Naive thymus-derived CD8-positive, alpha-beta T cell (primary cell): ENCODE measurements at regions not wholly inside any gene's neighbourhood (a gene's known extent, or its start where the extent isn't known, plus 50 kb on each side); places are given as distances from the start of the nearest gene placed in this dataset.

Experiments
- ATAC-seq, 2 donors: fragments of 150-1000 bp; cut with Tn5 transposase in 1 of 2; sonication (Bioruptor Pico), chemical (Tn5 transposase) in 1 of 2; 1 replicate in 1 of 2; 2 replicates in 1 of 2; pipeline ENCODE4 v1.10.0; 2021; ENCODE audit warnings: mild to moderate bottlenecking in 2 of 2, moderate library complexity in 2 of 2
- POLR2A ChIA-PET: fragments of 350-600 bp; sonication (Branson Sonifier 250); formaldehyde crosslinking; loops from one replicate; lab custom pipeline; 2021; ENCODE audit warnings: antibody characterized with exemption; lab: Charles Lee
- DNase-seq, 10 donors: peaks; one replicate each; pipeline versions ENCODE4 v3.0.0 to v3.0.0-alpha.2; 2020 to 2022
- H3K27ac Mint-ChIP-seq, 10 donors: one replicate each; pipeline ENCODE4 v1.8.0; 2020 to 2022; ENCODE audit warnings: mild to moderate bottlenecking in 10 of 10, mixed read lengths in 10 of 10, moderate library complexity in 4 of 10, inconsistent platforms in 1 of 10
- H3K27me3 Mint-ChIP-seq, 5 donors: one replicate each; pipeline ENCODE4 v1.8.0; 2021 to 2022; ENCODE audit warnings: mixed read lengths in 5 of 5
- H3K36me3 Mint-ChIP-seq, 3 donors: one replicate each; pipeline ENCODE4 v1.8.0; 2020 to 2022; ENCODE audit warnings: mixed read lengths in 3 of 3, mild to moderate bottlenecking in 2 of 3, inconsistent platforms in 1 of 3
- H3K4me1 Mint-ChIP-seq, 4 donors: one replicate each; pipeline ENCODE4 v1.8.0; 2021 to 2022; ENCODE audit warnings: mixed read lengths in 4 of 4
- H3K4me3 Mint-ChIP-seq, 10 donors: one replicate each; pipeline ENCODE4 v1.8.0; 2020 to 2022; ENCODE audit warnings: mild to moderate bottlenecking in 10 of 10, mixed read lengths in 10 of 10, moderate library complexity in 6 of 10, inconsistent platforms in 1 of 10
- H3K9me3 Mint-ChIP-seq, 9 donors: one replicate each; pipeline ENCODE4 v1.8.0; 2020 to 2022; ENCODE audit warnings: mixed read lengths in 9 of 9, mild to moderate bottlenecking in 3 of 9, inconsistent platforms in 1 of 9, moderate library complexity in 1 of 9

- Mint-ChIP-seq H3K36me3 (no peaks in the 10 kb centered on the region), H3K9me3 (peaks cover 5 to 26% (median 13%) of the 10 kb centered on the region in 9 donors), H3K4me1 (no peaks in the 10 kb centered on the region), H3K27ac (no peak overlapping the region), H3K27me3 (no peaks in the 10 kb centered on the region), H3K4me3 (no peak overlapping the region)
- POLR2A ChIA-PET = no interaction called here
- ATAC-seq (no peak), DNase-seq (no peak)
Observed at GRCh38 chr13:64410276-64411053, 2819.7 kb downstream of the PCDH9 start.

GRCh38 chr13:64397701-64398100 lies 2832.4 kb downstream of the PCDH9 start:
- POLR2A ChIA-PET = no interaction called here
- Mint-ChIP-seq H3K27me3 (no peaks in the 10 kb centered on the region), H3K36me3 (no peaks in the 10 kb centered on the region), H3K4me3 (no peak overlapping the region), H3K9me3 (peaks cover 0 to 33% (median 0%) of the 10 kb centered on the region in 9 donors), H3K4me1 (no peaks in the 10 kb centered on the region), H3K27ac (no peak overlapping the region)
- ATAC-seq = no peak
- DNase-seq = no peak

GRCh38 chr13:64377606-64378005 lies 2852.5 kb downstream of the PCDH9 start:
- H3K27ac Mint-ChIP-seq = no peak overlapping the region
- H3K9me3 Mint-ChIP-seq = peaks cover 1 to 38% (median 12%) of the 10 kb centered on the region in 9 donors
- H3K4me3 Mint-ChIP-seq = no peak overlapping the region
- no peaks in the 10 kb centered on the region for H3K36me3 Mint-ChIP-seq
- POLR2A ChIA-PET = no interaction called here
- no peaks in the 10 kb centered on the region for H3K27me3 Mint-ChIP-seq
- no peaks in the 10 kb centered on the region for H3K4me1 Mint-ChIP-seq
- DNase-seq (no peak), ATAC-seq (no peak)

GRCh38 chr13:64371461-64371860 lies 2858.7 kb downstream of the PCDH9 start:
- ATAC-seq (no peak), DNase-seq (no peak)
- no peaks in the 10 kb centered on the region for H3K4me1 Mint-ChIP-seq
- H3K9me3 Mint-ChIP-seq = peaks cover 6 to 54% (median 22%) of the 10 kb centered on the region in 9 donors
- H3K36me3 Mint-ChIP-seq = peaks cover 0 to 8% (median 0%) of the 10 kb centered on the region in 3 donors
- no peak overlapping the region for H3K27ac Mint-ChIP-seq
- H3K27me3 Mint-ChIP-seq = no peaks in the 10 kb centered on the region
- H3K4me3 Mint-ChIP-seq = no peak overlapping the region
- POLR2A ChIA-PET = no interaction called here

- ATAC-seq (no peak), DNase-seq (no peak)
- POLR2A ChIA-PET = no interaction called here
- H3K4me1 Mint-ChIP-seq = no peaks in the 10 kb centered on the region
- H3K9me3 Mint-ChIP-seq = peaks cover 2 to 58% (median 22%) of the 10 kb centered on the region in 9 donors
- no peak overlapping the region for H3K27ac Mint-ChIP-seq
- no peak overlapping the region for H3K4me3 Mint-ChIP-seq
- H3K36me3 Mint-ChIP-seq = peaks cover 0 to 10% (median 0%) of the 10 kb centered on the region in 3 donors
- H3K27me3 Mint-ChIP-seq = no peaks in the 10 kb centered on the region
Observed at GRCh38 chr13:64371045-64371444, 2859.1 kb downstream of the PCDH9 start.

- no peak for ATAC-seq
- peaks cover 0 to 10% (median 0%) of the 10 kb centered on the region in 3 donors for H3K36me3 Mint-ChIP-seq
- POLR2A ChIA-PET = no interaction called here
- no peaks in the 10 kb centered on the region for H3K4me1 Mint-ChIP-seq
- DNase-seq = no peak
- no peak overlapping the region for H3K4me3 Mint-ChIP-seq
- peaks cover 0 to 48% (median 19%) of the 10 kb centered on the region in 9 donors for H3K9me3 Mint-ChIP-seq
- H3K27me3 Mint-ChIP-seq = no peaks in the 10 kb centered on the region
- H3K27ac Mint-ChIP-seq = no peak overlapping the region
Observed at GRCh38 chr13:64369121-64369520, 2861.0 kb downstream of the PCDH9 start.

- no peak for ATAC-seq
- Mint-ChIP-seq H3K27ac (no peak overlapping the region), H3K36me3 (peaks cover 0 to 3% (median 0%) of the 10 kb centered on the region in 3 donors), H3K4me3 (no peak overlapping the region), H3K4me1 (no peaks in the 10 kb centered on the region), H3K27me3 (no peaks in the 10 kb centered on the region), H3K9me3 (peaks cover 0 to 21% (median 12%) of the 10 kb centered on the region in 9 donors)
- no peak for DNase-seq
- POLR2A ChIA-PET = no interaction called here
Observed at GRCh38 chr13:64362564-64362963, 2867.6 kb downstream of the PCDH9 start.

GRCh38 chr13:64347664-64348063 lies 2882.5 kb downstream of the PCDH9 start:
- Mint-ChIP-seq H3K4me3 (no peak overlapping the region), H3K36me3 (no peaks in the 10 kb centered on the region), H3K4me1 (no peaks in the 10 kb centered on the region), H3K9me3 (peaks cover 2 to 34% (median 7%) of the 10 kb centered on the region in 9 donors), H3K27me3 (no peaks in the 10 kb centered on the region), H3K27ac (no peak overlapping the region)
- POLR2A ChIA-PET = no interaction called here
- ATAC-seq = no peak
- DNase-seq = no peak

- H3K27ac Mint-ChIP-seq = no peak overlapping the region
- no peak overlapping the region for H3K4me3 Mint-ChIP-seq
- H3K36me3 Mint-ChIP-seq = no peaks in the 10 kb centered on the region
- POLR2A ChIA-PET = no interaction called here
- ATAC-seq (no peak), DNase-seq (no peak)
- no peaks in the 10 kb centered on the region for H3K4me1 Mint-ChIP-seq
- H3K27me3 Mint-ChIP-seq = no peaks in the 10 kb centered on the region
- H3K9me3 Mint-ChIP-seq = peaks cover 0 to 16% (median 6%) of the 10 kb centered on the region in 9 donors
Observed at GRCh38 chr13:64339373-64340063, 2890.6 kb downstream of the PCDH9 start.

GRCh38 chr13:64338671-64339070 lies 2891.5 kb downstream of the PCDH9 start:
- ATAC-seq = no peak
- no peaks in the 10 kb centered on the region for H3K36me3 Mint-ChIP-seq
- H3K9me3 Mint-ChIP-seq = peaks cover 0 to 19% (median 6%) of the 10 kb centered on the region in 9 donors
- H3K4me1 Mint-ChIP-seq = no peaks in the 10 kb centered on the region
- no peak for DNase-seq
- no peaks in the 10 kb centered on the region for H3K27me3 Mint-ChIP-seq
- POLR2A ChIA-PET = no interaction called here
- H3K4me3 Mint-ChIP-seq = no peak overlapping the region
- no peak overlapping the region for H3K27ac Mint-ChIP-seq

- no peaks in the 10 kb centered on the region for H3K4me1 Mint-ChIP-seq
- H3K9me3 Mint-ChIP-seq = peaks cover 0 to 24% (median 4%) of the 10 kb centered on the region in 9 donors
- POLR2A ChIA-PET = no interaction called here
- H3K4me3 Mint-ChIP-seq = no peak overlapping the region
- H3K27me3 Mint-ChIP-seq = no peaks in the 10 kb centered on the region
- DNase-seq = no peak
- no peak for ATAC-seq
- H3K27ac Mint-ChIP-seq = no peak overlapping the region
- H3K36me3 Mint-ChIP-seq = no peaks in the 10 kb centered on the region
Observed at GRCh38 chr13:64333888-64334287, 2896.2 kb downstream of the PCDH9 start.

GRCh38 chr13:64332048-64332447 lies 2898.1 kb downstream of the PCDH9 start:
- Mint-ChIP-seq H3K27me3 (no peaks in the 10 kb centered on the region), H3K9me3 (peaks cover 0 to 24% (median 5%) of the 10 kb centered on the region in 9 donors), H3K27ac (no peak overlapping the region), H3K4me3 (no peak overlapping the region), H3K36me3 (no peaks in the 10 kb centered on the region), H3K4me1 (no peaks in the 10 kb centered on the region)
- DNase-seq (no peak), ATAC-seq (no peak)
- POLR2A ChIA-PET = no interaction called here

- no peak overlapping the region for H3K27ac Mint-ChIP-seq
- H3K27me3 Mint-ChIP-seq = no peaks in the 10 kb centered on the region
- H3K36me3 Mint-ChIP-seq = no peaks in the 10 kb centered on the region
- H3K4me3 Mint-ChIP-seq = no peak overlapping the region
- no peaks in the 10 kb centered on the region for H3K4me1 Mint-ChIP-seq
- ATAC-seq (no peak), DNase-seq (no peak)
- POLR2A ChIA-PET = no interaction called here
- peaks cover 0 to 33% (median 7%) of the 10 kb centered on the region in 9 donors for H3K9me3 Mint-ChIP-seq
Observed at GRCh38 chr13:64327505-64328194, 2902.5 kb downstream of the PCDH9 start.
